Breast epithelium (tissue), 4 donors: ENCODE measurements at regions not wholly inside any gene's neighbourhood (a gene's known extent, or its start where the extent isn't known, plus 50 kb on each side); places are given as distances from the start of the nearest gene placed in this dataset.

Experiments
- DNase-seq, 2 donors: peaks; one replicate each; pipeline ENCODE4 v3.0.0-alpha.2; 2019; ENCODE audit warnings: low spot score in 2 of 2
- H3K27ac ChIP-seq, 2 donors: fragments of 200-600 bp; sonication (generic) in 1 of 2; one replicate each; pipeline ENCODE4 v1.5.1; 2016 to 2019; ENCODE audit warnings: mild to moderate bottlenecking in 1 of 2
- H3K27me3 ChIP-seq, 2 donors: fragments of 200-600 bp; sonication (generic) in 1 of 2; one replicate each; pipeline versions ENCODE4 v1.5.1 to v1.6.0; 2017 to 2019; ENCODE audit warnings: control low read depth in 1 of 2, mild to moderate bottlenecking in 1 of 2
- H3K36me3 ChIP-seq: fragments of 200-600 bp; one replicate; pipeline ENCODE4 v1.5.1; 2019
- H3K4me1 ChIP-seq, 2 donors: fragments of 200-600 bp; sonication (generic); one replicate each; pipeline ENCODE4 v1.5.1; 2016 to 2019; ENCODE audit warnings: control low read depth in 1 of 2
- H3K4me3 ChIP-seq, 3 donors: fragments of 200-600 bp; sonication (generic); 1 replicate in 2 of 3; 2 replicates in 1 of 3; pipeline ENCODE4 v1.5.1; 2016 to 2019; ENCODE audit warnings: mild to moderate bottlenecking in 3 of 3, moderate library complexity in 2 of 3
- H3K9me3 ChIP-seq, 2 donors: fragments of 200-600 bp; sonication (generic) in 1 of 2; one replicate each; pipeline ENCODE4 v1.5.1; 2016 to 2019; ENCODE audit warnings: control low read depth in 1 of 2
- POLR2A ChIP-seq: fragments of 450-650 bp; IDR thresholded peaks from one replicate; pipeline ENCODE4 v1.6.1; 2016; ENCODE audit warnings: antibody characterized with exemption, mild to moderate bottlenecking, moderate library complexity
- POLR2AphosphoS5 ChIP-seq, 3 donors: sonication (generic); formaldehyde crosslinking; IDR thresholded peaks; one replicate each; pipeline ENCODE4 v1.6.1; 2017; ENCODE audit warnings: antibody characterized with exemption in 3 of 3
- intact Hi-C: fragments of 100-400 bp; cut with DNase I; formaldehyde crosslinking; loops from one replicate; pipeline ENCODE4 v1.15.1; 2023; ENCODE audit warnings: low total_unique reads
- TF ChIP-seq, protein P1 (sequence below), 3 donors: fragments of 450-650 bp; IDR thresholded peaks; one replicate each; pipeline ENCODE4 v1.5.1; 2016 to 2017; ENCODE audit warnings: antibody characterized with exemption in 3 of 3, mild to moderate bottlenecking in 3 of 3, moderate library complexity in 3 of 3

DNA sequence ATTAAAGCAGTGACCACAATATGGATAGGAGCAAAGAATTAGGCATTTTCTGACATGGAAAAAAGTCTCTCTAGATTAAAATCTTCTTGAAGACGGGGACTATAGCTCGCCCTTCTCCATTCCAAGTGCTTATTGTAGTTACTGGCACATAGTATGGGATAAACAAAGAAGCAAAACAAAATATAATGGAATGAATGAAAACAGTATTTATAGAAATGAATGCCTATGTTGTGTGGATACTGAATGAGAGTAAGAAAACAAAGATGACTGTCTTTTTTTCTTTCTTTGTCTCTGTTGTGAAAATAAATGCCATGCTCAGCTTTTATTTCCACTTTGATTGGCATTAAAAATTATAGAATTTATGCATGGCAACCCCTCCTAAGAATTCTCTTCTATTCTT, 1414.3 kb upstream of the ACO1 start:
- TF ChIP-seq POLR2A (no peak), POLR2AphosphoS5 (IDR thresholded peaks at IDR 0.05) (no peak)
- TF ChIP-seq, protein P1, sequence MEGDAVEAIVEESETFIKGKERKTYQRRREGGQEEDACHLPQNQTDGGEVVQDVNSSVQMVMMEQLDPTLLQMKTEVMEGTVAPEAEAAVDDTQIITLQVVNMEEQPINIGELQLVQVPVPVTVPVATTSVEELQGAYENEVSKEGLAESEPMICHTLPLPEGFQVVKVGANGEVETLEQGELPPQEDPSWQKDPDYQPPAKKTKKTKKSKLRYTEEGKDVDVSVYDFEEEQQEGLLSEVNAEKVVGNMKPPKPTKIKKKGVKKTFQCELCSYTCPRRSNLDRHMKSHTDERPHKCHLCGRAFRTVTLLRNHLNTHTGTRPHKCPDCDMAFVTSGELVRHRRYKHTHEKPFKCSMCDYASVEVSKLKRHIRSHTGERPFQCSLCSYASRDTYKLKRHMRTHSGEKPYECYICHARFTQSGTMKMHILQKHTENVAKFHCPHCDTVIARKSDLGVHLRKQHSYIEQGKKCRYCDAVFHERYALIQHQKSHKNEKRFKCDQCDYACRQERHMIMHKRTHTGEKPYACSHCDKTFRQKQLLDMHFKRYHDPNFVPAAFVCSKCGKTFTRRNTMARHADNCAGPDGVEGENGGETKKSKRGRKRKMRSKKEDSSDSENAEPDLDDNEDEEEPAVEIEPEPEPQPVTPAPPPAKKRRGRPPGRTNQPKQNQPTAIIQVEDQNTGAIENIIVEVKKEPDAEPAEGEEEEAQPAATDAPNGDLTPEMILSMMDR (IDR thresholded peaks at IDR 0.05) = no peak
- H3K27me3 ChIP-seq = no peaks in the 10 kb centered on the region
- no peak overlapping the region for H3K4me3 ChIP-seq
- no peak overlapping the region for H3K27ac ChIP-seq
- intact Hi-C loops = no loop called here
- no peaks in the 10 kb centered on the region for H3K9me3 ChIP-seq
- H3K36me3 ChIP-seq = no peaks in the 10 kb centered on the region
- no peaks in the 10 kb centered on the region for H3K4me1 ChIP-seq
- no peak for DNase-seq

DNA sequence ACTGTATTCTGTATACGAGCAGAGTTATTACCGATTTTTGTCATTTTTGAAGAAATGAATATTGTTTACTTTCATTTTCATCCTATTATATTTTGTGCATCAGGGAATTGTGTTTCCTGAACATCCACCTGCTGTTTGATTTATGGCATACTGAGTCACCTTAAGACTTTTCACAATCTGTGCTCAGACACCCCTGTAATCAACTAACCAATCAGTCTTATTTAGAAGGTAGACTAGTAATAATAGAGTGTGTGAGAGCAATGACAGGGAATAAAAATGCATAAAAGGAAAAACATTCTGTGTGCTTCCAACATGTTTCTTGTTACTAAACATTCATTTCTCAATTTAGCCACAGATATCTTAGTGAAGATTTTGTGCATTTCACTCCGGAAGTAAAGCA, 1413.6 kb upstream of the ACO1 start:
- intact Hi-C loops = no loop called here
- Histone ChIP-seq H3K27me3 (no peaks in the 10 kb centered on the region), H3K4me3 (no peak overlapping the region), H3K36me3 (no peaks in the 10 kb centered on the region), H3K9me3 (no peaks in the 10 kb centered on the region), H3K4me1 (no peaks in the 10 kb centered on the region), H3K27ac (no peak overlapping the region)
- no peak for DNase-seq
- TF ChIP-seq POLR2A (no peak), POLR2AphosphoS5 (IDR thresholded peaks at IDR 0.05) (no peak)
- TF ChIP-seq, protein P1 (IDR thresholded peaks at IDR 0.05) = no peak

DNA sequence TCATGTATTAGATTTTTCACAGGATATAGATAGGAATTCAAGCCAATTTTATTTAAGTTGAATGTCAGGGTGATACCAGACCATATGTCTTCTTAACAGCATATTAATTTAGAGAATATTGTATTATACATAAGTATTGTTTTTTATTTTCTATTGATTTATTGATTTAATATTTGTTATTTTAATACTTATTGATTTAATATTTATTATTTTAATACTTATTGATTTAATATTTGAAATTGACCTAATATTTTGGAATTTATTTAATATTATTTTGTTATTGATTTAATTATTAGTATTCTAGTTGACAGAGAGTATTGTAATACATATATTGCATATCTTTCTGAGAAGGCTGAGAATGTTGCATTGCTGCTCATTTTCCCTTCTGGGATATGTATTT, 1411.8 kb upstream of the ACO1 start:
- H3K36me3 ChIP-seq = no peaks in the 10 kb centered on the region
- no peak for DNase-seq
- no peak overlapping the region for H3K27ac ChIP-seq
- H3K27me3 ChIP-seq = no peaks in the 10 kb centered on the region
- TF ChIP-seq, protein P1 (IDR thresholded peaks at IDR 0.05) = no peak
- TF ChIP-seq POLR2AphosphoS5 (IDR thresholded peaks at IDR 0.05) = no peak
- no peak for TF ChIP-seq POLR2A
- H3K4me1 ChIP-seq = no peaks in the 10 kb centered on the region
- H3K9me3 ChIP-seq = no peaks in the 10 kb centered on the region
- intact Hi-C loops = no loop called here
- no peak overlapping the region for H3K4me3 ChIP-seq

DNA sequence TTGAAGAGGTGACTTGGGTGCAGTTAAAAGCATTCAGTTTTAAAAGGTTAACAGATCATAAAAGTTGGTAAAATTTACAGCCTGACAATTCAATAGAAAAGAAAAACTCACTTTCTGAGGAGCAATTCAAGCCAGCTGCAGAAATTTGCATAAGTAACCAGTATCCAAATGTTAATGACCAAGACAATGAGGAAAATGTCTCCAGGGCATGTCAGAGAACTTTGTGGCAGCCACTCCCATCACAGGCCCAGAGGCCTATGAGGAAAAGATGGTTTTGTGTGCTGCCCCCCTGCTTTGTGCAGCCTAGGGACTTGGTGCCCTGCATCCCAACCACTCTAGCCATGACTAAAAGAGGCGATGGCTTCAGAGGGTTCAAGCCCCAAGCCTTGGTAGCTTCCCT, 1406.5 kb upstream of the ACO1 start:
- Histone ChIP-seq H3K9me3 (no peaks in the 10 kb centered on the region), H3K27ac (no peak overlapping the region), H3K27me3 (no peaks in the 10 kb centered on the region), H3K4me1 (no peaks in the 10 kb centered on the region), H3K4me3 (no peak overlapping the region), H3K36me3 (no peaks in the 10 kb centered on the region)
- no peak for DNase-seq
- intact Hi-C loops = no loop called here
- TF ChIP-seq POLR2AphosphoS5 (IDR thresholded peaks at IDR 0.05) (no peak), POLR2A (no peak)
- TF ChIP-seq, protein P1 (IDR thresholded peaks at IDR 0.05) = no peak

DNA sequence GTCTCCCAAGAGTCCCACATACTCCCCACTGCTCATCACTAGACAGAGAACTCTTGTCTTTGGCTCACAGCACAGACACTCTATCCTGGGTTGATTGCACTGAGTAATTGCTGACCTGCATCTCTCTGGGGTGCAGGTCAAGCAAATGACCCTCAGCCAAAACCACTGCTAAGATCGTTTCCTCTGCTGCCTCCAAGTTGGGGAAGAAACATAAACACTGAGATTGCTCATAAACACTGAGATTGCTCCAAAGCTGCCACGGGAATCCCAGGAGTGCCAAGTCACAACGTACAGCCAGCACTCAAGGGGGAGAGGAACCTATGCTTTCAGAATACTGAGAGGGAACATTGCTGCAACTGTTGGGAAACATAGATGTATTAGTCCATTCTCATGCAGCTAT, 1402.1 kb upstream of the ACO1 start:
- no peaks in the 10 kb centered on the region for H3K9me3 ChIP-seq
- intact Hi-C loops = loop anchor here (2.0 kb wide), 1 partner anchor 42 kb away; no protein-coding TSS in a partner anchor
- TF ChIP-seq POLR2A (no peak), POLR2AphosphoS5 (IDR thresholded peaks at IDR 0.05) (no peak)
- TF ChIP-seq, protein P1 (IDR thresholded peaks at IDR 0.05) = no peak
- H3K36me3 ChIP-seq = no peaks in the 10 kb centered on the region
- no peaks in the 10 kb centered on the region for H3K27me3 ChIP-seq
- H3K4me1 ChIP-seq = no peaks in the 10 kb centered on the region
- DNase-seq = no peak
- no peak overlapping the region for H3K4me3 ChIP-seq
- H3K27ac ChIP-seq = no peak overlapping the region
